D721Med (cell line): ENCODE measurements at regions not wholly inside any gene's neighbourhood (a gene's known extent, or its start where the extent isn't known, plus 50 kb on each side); places are given as distances from the start of the nearest gene placed in this dataset.

Experiments
- DNase-seq: peaks from one replicate; pipeline ENCODE4 v3.0.0; 2011; ENCODE audit warnings: low spot score; ENCODE audit not compliant: insufficient read length
- FAIRE-seq: peaks from 2 replicates; lab custom pipeline; 2011; peaks lifted over from hg19 to GRCh38; lab: Jason Lieb, UNC
- TF ChIP-seq, protein P1 (sequence below): IDR thresholded peaks from 2 replicates; pipeline ENCODE4 v1.5.1; 2012; ENCODE audit warnings: mild to moderate bottlenecking, control low read depth; ENCODE audit not compliant: insufficient read depth; ENCODE audit errors: missing control alignments

DNA sequence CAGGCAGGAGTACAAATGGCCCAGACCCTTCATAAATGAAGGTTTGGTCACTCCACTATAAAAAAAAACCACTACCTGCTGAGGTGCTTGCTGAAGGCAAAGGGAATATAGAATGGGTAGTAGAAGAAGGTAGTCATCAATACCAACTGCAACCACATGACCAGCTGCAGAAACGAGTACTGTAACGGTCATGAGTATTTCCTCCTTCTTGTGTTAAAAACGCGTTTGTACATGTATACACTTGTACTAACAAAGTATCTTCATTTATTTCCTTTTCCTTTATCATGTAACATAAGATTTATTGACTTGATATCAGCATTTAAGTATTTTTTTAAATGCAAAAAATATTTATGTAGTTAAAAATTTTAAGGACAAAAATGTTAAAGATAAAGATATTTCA is 238.6 kb downstream of the TFAP2B start:
- TF ChIP-seq, protein P1, sequence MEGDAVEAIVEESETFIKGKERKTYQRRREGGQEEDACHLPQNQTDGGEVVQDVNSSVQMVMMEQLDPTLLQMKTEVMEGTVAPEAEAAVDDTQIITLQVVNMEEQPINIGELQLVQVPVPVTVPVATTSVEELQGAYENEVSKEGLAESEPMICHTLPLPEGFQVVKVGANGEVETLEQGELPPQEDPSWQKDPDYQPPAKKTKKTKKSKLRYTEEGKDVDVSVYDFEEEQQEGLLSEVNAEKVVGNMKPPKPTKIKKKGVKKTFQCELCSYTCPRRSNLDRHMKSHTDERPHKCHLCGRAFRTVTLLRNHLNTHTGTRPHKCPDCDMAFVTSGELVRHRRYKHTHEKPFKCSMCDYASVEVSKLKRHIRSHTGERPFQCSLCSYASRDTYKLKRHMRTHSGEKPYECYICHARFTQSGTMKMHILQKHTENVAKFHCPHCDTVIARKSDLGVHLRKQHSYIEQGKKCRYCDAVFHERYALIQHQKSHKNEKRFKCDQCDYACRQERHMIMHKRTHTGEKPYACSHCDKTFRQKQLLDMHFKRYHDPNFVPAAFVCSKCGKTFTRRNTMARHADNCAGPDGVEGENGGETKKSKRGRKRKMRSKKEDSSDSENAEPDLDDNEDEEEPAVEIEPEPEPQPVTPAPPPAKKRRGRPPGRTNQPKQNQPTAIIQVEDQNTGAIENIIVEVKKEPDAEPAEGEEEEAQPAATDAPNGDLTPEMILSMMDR, result no peak
- DNase-seq (no peak), FAIRE-seq (no peak)

DNA sequence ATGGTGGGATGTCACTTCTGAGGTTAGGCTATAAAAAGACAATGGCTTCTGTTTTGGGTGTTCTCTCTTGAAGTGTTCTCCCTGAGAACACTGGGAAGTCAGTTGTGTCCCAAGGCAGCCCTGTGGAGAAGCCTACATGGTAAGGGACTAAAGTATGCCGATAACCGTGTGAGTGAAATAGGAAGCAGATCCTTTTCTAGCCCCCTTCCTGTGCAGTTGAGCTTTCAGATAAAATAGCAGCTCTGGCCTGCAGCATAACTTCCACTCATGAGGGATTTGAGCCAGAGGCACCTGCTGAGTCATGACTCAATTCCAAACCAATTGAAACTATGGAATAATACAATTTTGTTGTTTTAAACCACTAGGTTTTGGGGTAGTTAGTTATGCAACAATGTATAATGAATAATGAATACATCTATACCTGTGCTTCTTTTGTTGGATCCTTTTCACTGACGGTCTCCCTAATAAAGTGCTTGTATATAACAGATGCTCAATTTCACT is 241.6 kb downstream of the TFAP2B start:
- FAIRE-seq (no peak), DNase-seq (no peak)
- TF ChIP-seq, protein P1, result no peak

DNA sequence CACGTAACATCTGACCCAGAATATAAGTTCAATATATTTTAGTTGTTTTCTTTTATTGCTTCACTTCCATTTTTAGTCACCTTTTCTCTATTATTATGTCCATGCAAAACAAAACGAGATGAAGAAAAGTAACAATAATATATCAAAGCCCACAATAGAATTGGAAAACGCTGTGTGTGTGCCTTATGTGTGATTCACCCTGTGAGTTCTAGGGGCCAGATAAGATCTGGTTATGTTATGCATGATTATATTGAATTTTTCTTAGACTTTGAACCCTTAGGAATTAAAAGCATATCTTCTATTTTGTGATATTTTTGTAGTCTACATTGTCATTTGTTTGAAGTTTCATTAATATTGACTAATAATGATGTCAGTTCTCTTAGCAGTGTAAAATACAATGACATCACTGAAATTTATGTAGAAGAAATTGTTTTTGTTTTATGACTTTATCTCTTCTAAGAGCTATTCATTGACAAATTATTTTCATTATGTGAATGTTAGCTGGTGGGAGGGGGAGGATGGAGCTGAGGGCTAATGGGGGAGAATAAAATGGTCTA is 243.6 kb downstream of the TFAP2B start:
- FAIRE-seq (no peak), DNase-seq (no peak)
- TF ChIP-seq, protein P1, result no peak

DNA sequence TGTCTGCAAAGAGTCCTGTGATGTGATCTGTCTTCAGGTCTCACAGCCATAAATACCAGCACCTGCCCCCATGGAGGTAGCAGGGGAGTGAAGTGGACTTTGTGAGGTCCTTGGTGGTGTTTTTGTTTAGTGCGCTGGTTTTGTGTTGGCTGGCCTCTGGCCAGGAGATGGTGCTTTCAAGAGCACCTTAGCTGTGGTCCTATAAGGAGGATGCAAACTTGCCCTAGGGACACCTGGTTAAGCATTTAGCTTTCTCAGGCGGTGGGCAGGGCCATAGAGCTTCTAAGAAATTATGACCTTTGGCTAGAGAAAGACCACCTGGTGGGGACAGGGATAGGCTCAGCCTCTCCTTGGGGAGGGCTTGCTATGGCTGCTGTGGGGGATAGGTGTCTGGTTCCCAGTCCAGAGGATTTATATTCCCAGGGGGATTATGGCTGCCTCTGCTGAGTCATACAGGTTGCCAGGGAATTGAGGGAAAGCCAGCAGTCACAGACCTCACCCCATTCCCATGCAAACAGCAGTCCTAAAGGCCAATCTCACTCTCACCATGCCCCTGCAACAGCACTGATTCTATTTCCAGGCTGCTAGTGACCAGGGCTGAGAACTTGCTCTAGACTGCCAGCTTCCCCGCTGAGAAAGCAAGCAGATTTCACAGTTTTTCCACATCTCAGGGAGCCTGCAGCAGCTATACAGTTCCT is 259.3 kb downstream of the TFAP2B start:
- DNase-seq, result no peak
- no peak for FAIRE-seq
- TF ChIP-seq, protein P1, result no peak

DNA sequence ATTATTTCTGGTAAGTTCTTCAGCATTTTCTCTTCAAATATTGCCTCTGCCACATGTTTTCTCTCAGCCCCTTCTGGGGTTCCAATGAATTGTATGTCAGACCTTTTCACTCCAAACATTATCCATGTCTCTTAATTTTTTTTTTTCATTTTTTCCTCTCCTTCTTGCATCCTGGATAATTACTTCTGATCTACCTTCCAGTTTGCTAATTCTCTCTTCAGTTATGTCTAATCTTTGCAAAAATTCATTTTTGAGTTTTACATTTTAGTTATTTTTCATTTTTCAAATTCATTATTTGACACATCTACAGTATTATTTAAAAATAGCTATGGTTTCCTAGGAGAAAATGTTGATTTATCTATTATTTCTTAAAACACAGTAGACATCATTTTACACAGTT is 271.7 kb downstream of the TFAP2B start:
- TF ChIP-seq, protein P1, result no peak
- no peak for FAIRE-seq
- DNase-seq, result no peak

DNA sequence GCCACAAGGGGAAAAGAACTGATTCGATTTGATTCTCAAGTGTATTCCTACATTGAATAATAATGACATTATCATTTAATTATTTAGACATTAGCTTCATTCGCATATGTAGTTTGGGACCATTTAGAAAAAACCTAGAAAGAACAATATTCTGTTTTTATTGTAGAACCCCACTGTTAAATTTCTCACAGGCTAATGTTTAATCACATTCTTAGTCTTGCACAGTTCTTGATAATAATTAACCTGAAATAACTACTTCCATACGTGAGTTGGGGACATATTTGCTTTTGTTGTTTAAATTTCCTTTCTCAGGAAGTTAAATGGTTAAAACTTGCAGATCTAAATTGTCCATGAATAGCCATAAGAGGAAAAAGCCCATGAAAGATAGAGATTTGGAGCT is 275.2 kb downstream of the TFAP2B start:
- DNase-seq, result no peak
- no peak for FAIRE-seq
- TF ChIP-seq, protein P1, result no peak

DNA sequence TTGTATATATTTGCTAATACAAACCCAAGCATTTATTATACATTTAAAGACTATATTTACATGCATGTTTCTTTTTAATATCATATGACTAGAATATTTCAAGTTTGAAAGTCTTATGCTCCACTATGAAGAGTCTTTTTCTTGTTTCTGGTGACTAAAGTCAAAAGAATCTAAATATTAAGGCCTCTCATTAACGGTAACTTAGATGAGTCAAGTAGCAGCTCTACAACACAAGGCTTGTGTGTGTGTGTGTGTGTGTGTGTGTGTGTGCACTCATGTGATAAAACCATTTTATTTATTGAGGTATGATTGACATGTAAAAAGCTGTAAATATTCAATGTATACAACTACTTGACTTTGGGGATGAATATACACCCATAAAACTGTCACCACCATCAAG is 275.6 kb downstream of the TFAP2B start:
- DNase-seq, result no peak
- TF ChIP-seq, protein P1, result no peak
- no peak for FAIRE-seq
